ENCODE measurements at regions not wholly inside any gene's neighbourhood (a gene's known extent, or its start where the extent isn't known, plus 50 kb on each side); places are given as distances from the start of the nearest gene placed in this dataset.

- TF ChIP-seq POLR2AphosphoS5 (IDR thresholded peaks at IDR 0.05) (no peak), CTCF (IDR thresholded peaks at IDR 0.05; ENCODE audit: poor library complexity, severe bottlenecking) (no peak)
These were observed 543.2 kb upstream of the SEMA3D start for GRCh38 chr7:85730012-85730411.
